A673 (cell line): ENCODE measurements at regions not wholly inside any gene's neighbourhood (a gene's known extent, or its start where the extent isn't known, plus 50 kb on each side); places are given as distances from the start of the nearest gene placed in this dataset.

Source experiments
- BruUV-seq: library from RNA; stranded (reverse); fragments of 400-500 nt; replicated peaks from 2 replicates; lab custom pipeline; 2021; lab: Mats Ljungman, UMichigan
- CTCF ChIA-PET: fragments of 300-600 bp; sonication (Branson Sonifier 250); formaldehyde crosslinking; loops from one replicate; lab custom pipeline; 2022; ENCODE audit warnings: antibody characterized with exemption; lab: Charles Lee
- POLR2A ChIA-PET: fragments of 300-600 bp; sonication (Branson Sonifier 250); formaldehyde crosslinking; loops from one replicate; lab custom pipeline; 2022; ENCODE audit warnings: antibody characterized with exemption; ENCODE audit not compliant: low non-redundant PET; lab: Charles Lee
- DNase-seq: peaks from one replicate; pipeline ENCODE4 v3.0.0-alpha.2; 2015; ENCODE audit warnings: low spot score
- H3K27ac ChIP-seq: fragments of 200-600 bp; sonication (generic); 2 replicates; pipeline ENCODE4 v1.5.1; 2016; ENCODE audit warnings: mixed run types, low read depth, mild to moderate bottlenecking, mixed read lengths, antibody characterized with exemption, low read length; ENCODE audit not compliant: poor library complexity, severe bottlenecking
- H3K27me3 ChIP-seq: fragments of 200-600 bp; sonication (generic); replicated peaks from 2 replicates; pipeline ENCODE4 v1.6.1; 2017; ENCODE audit warnings: mixed run types, low read depth, mild to moderate bottlenecking, mixed read lengths, antibody characterized with exemption, low read length; ENCODE audit not compliant: insufficient read depth, poor library complexity
- H3K36me3 ChIP-seq: fragments of 200-600 bp; sonication (generic); 2 replicates; pipeline ENCODE4 v1.6.1; 2016; ENCODE audit warnings: mixed run types, mild to moderate bottlenecking, mixed read lengths, antibody characterized with exemption, low read length; ENCODE audit not compliant: insufficient read depth, poor library complexity, severe bottlenecking
- H3K4me1 ChIP-seq: fragments of 200-600 bp; sonication (generic); 2 replicates; pipeline ENCODE4 v1.6.1; 2017; ENCODE audit warnings: mixed run types, mild to moderate bottlenecking, mixed read lengths, antibody characterized with exemption, low read length; ENCODE audit not compliant: insufficient read depth, poor library complexity, severe bottlenecking
- H3K4me3 ChIP-seq: fragments of 200-600 bp; sonication (generic); 2 replicates; pipeline ENCODE4 v1.5.1; 2016; ENCODE audit warnings: low read depth, mixed run types, mild to moderate bottlenecking, mixed read lengths, low read length; ENCODE audit not compliant: poor library complexity, severe bottlenecking
- H3K9me3 ChIP-seq: fragments of 200-600 bp; sonication (generic); 2 replicates; pipeline ENCODE4 v1.6.1; 2016; ENCODE audit warnings: mixed run types, low read depth, mild to moderate bottlenecking, mixed read lengths, antibody characterized with exemption, low read length; ENCODE audit not compliant: poor library complexity, severe bottlenecking
- EZH2 ChIP-seq: fragments of 200-600 bp; sonication (generic); IDR thresholded peaks from 2 replicates; pipeline ENCODE4 v1.6.1; 2017; ENCODE audit warnings: borderline replicate concordance, low read depth, mild to moderate bottlenecking, mixed read lengths, antibody characterized with exemption, low read length; ENCODE audit not compliant: poor library complexity, severe bottlenecking
- intact Hi-C: fragments of 100-400 bp; cut with micrococcal nuclease; formaldehyde crosslinking; loops from one replicate; pipeline ENCODE4 v1.10.0; 2022; ENCODE audit not compliant: unreplicated experiment
- TF ChIP-seq, protein P1 (sequence below): fragments of 300-800, 200-600 bp; sonication (generic); conservative IDR thresholded peaks from 2 replicates; pipeline ENCODE4 v1.5.1; 2017; ENCODE audit warnings: low read depth, mild to moderate bottlenecking, antibody characterized with exemption, low read length, moderate library complexity, mixed read lengths

DNA sequence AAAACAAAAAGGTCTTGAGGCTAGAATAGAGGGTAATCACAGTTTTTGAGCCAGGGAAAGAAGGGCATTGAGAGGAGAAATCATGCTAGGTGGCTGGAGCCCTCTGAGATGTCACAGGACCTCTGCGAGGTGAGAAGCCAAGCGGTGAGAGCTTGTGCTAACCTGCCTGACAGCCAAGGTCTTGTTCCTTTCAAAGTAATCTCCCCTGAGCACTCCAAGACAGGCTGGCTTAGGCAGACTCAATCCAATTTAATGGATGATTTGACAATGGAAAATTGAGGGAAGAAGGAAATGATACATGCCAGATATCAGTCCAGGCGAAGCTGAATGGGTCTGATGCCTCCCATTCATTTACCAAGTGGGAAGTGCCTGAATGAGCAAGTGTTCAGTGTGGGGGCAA, 311.9 kb upstream of the PTBP2 start:
- Histone ChIP-seq H3K27me3 (no peaks in the 10 kb centered on the region), H3K4me1 (no peaks in the 10 kb centered on the region), H3K4me3 (no peak overlapping the region), H3K9me3 (no peaks in the 10 kb centered on the region), H3K27ac (no peak overlapping the region), H3K36me3 (no peaks in the 10 kb centered on the region)
- no TSS peak for BruUV-seq
- DNase-seq, result peak; percentile 6
- TF ChIP-seq EZH2, result no peak
- TF ChIP-seq, protein P1, sequence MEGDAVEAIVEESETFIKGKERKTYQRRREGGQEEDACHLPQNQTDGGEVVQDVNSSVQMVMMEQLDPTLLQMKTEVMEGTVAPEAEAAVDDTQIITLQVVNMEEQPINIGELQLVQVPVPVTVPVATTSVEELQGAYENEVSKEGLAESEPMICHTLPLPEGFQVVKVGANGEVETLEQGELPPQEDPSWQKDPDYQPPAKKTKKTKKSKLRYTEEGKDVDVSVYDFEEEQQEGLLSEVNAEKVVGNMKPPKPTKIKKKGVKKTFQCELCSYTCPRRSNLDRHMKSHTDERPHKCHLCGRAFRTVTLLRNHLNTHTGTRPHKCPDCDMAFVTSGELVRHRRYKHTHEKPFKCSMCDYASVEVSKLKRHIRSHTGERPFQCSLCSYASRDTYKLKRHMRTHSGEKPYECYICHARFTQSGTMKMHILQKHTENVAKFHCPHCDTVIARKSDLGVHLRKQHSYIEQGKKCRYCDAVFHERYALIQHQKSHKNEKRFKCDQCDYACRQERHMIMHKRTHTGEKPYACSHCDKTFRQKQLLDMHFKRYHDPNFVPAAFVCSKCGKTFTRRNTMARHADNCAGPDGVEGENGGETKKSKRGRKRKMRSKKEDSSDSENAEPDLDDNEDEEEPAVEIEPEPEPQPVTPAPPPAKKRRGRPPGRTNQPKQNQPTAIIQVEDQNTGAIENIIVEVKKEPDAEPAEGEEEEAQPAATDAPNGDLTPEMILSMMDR, result no peak
- CTCF ChIA-PET, result no interaction called here
- POLR2A ChIA-PET, result interaction anchor here (0.6 kb wide), 1 partner anchor 11 kb away, joined by 3 read pairs; no protein-coding TSS in a partner anchor
- intact Hi-C loops, result no loop called here

GRCh38 chr1:96411006-96411405, 310.6 kb upstream of the PTBP2 start:
- CTCF ChIA-PET, result no interaction called here
- no peak overlapping the region for H3K27ac ChIP-seq
- H3K4me3 ChIP-seq, result no peak overlapping the region
- no peaks in the 10 kb centered on the region for H3K27me3 ChIP-seq
- H3K4me1 ChIP-seq, result no peaks in the 10 kb centered on the region
- BruUV-seq, result no TSS peak
- H3K36me3 ChIP-seq, result no peaks in the 10 kb centered on the region
- no peaks in the 10 kb centered on the region for H3K9me3 ChIP-seq
- POLR2A ChIA-PET, result no interaction called here
- TF ChIP-seq EZH2, result no peak
- TF ChIP-seq, protein P1, result no peak
- intact Hi-C loops, result no loop called here
- DNase-seq, result no peak

GRCh38 chr1:96414598-96414997, 307.0 kb upstream of the PTBP2 start:
- no peak for TF ChIP-seq EZH2
- TF ChIP-seq, protein P1, result no peak
- DNase-seq, result no peak
- Histone ChIP-seq H3K9me3 (no peaks in the 10 kb centered on the region), H3K4me1 (no peaks in the 10 kb centered on the region), H3K27me3 (no peaks in the 10 kb centered on the region), H3K4me3 (no peak overlapping the region), H3K27ac (no peak overlapping the region), H3K36me3 (no peaks in the 10 kb centered on the region)
- intact Hi-C loops, result no loop called here
- CTCF ChIA-PET, result no interaction called here
- no TSS peak for BruUV-seq
- POLR2A ChIA-PET, result no interaction called here
